Neuronal stem cell (in vitro differentiated cells): ENCODE measurements at regions not wholly inside any gene's neighbourhood (a gene's known extent, or its start where the extent isn't known, plus 50 kb on each side); places are given as distances from the start of the nearest gene placed in this dataset.
A peak's percentile ranks its signal among the peaks of the same experiment; 100 is the strongest.

Experiments used
- DNase-seq: peaks from one replicate; pipeline ENCODE4 v3.0.0-alpha.2; 2013; ENCODE audit warnings: low spot score
- H2AFZ ChIP-seq: one replicate; pipeline ENCODE4 v1.6.1; 2013; ENCODE audit warnings: mild to moderate bottlenecking, low read length, inconsistent platforms
- H2AK5ac ChIP-seq: 2 replicates; pipeline ENCODE4 v1.6.1; 2013; ENCODE audit warnings: low read depth, mild to moderate bottlenecking, inconsistent platforms, low read length, moderate library complexity, mixed read lengths
- H2BK120ac ChIP-seq: 2 replicates; pipeline ENCODE4 v1.6.1; 2013; ENCODE audit warnings: low read depth, mild to moderate bottlenecking, inconsistent platforms, low read length, moderate library complexity, mixed read lengths
- H2BK12ac ChIP-seq: one replicate; pipeline ENCODE4 v1.6.1; 2013; ENCODE audit warnings: low read length, inconsistent platforms
- H2BK15ac ChIP-seq: 2 replicates; pipeline ENCODE4 v1.6.1; 2013; ENCODE audit warnings: mild to moderate bottlenecking, low read length, inconsistent platforms, mixed read lengths
- H2BK5ac ChIP-seq: one replicate; pipeline ENCODE4 v1.6.1; 2013; ENCODE audit warnings: inconsistent platforms, mild to moderate bottlenecking, low read length, moderate library complexity
- H3K14ac ChIP-seq: one replicate; pipeline ENCODE4 v1.6.1; 2013; ENCODE audit warnings: low read length, inconsistent platforms
- H3K18ac ChIP-seq: 2 replicates; pipeline ENCODE4 v1.6.1; 2013; ENCODE audit warnings: low read length, inconsistent platforms
- H3K23ac ChIP-seq: 2 replicates; pipeline ENCODE4 v1.6.1; 2013; ENCODE audit warnings: low read depth, mild to moderate bottlenecking, mixed read lengths, low read length, inconsistent platforms; ENCODE audit not compliant: poor library complexity
- H3K27ac ChIP-seq: replicated peaks from 3 replicates; pipeline ENCODE4 v1.5.1; 2013; ENCODE audit warnings: low read length, inconsistent platforms
- H3K27me3 ChIP-seq, 3 experiments: 2 replicates each; pipeline ENCODE4 v1.6.1; 2013; ENCODE audit warnings: low read length in 3 of 3, mild to moderate bottlenecking in 2 of 3, inconsistent platforms in 1 of 3, low read depth in 1 of 3, mixed read lengths in 1 of 3, moderate library complexity in 1 of 3; ENCODE audit not compliant: control insufficient read depth in 3 of 3, insufficient read depth in 3 of 3
- H3K36me3 ChIP-seq, 2 donors: replicated peaks in 1 of 2; 2 replicates each; pipeline ENCODE4 v1.6.1; 2013; ENCODE audit warnings: low read length in 2 of 2; ENCODE audit not compliant: control insufficient read depth in 2 of 2, insufficient read depth in 2 of 2
- H3K4ac ChIP-seq: 2 replicates; pipeline ENCODE4 v1.6.1; 2013; ENCODE audit warnings: inconsistent platforms, mild to moderate bottlenecking, low read length, moderate library complexity
- H3K4me1 ChIP-seq, 2 donors: 1 replicate in 1 of 2; 2 replicates in 1 of 2; pipeline ENCODE4 v1.6.1; 2013; ENCODE audit warnings: low read length in 2 of 2, low read depth in 1 of 2; ENCODE audit not compliant: control insufficient read depth in 2 of 2, insufficient read depth in 1 of 2
- H3K4me2 ChIP-seq: one replicate; pipeline ENCODE4 v1.6.1; 2013; ENCODE audit warnings: mild to moderate bottlenecking, low read length, inconsistent platforms; ENCODE audit not compliant: insufficient read depth, poor library complexity, severe bottlenecking
- H3K4me3 ChIP-seq, 2 donors: 2 replicates each; pipeline ENCODE4 v1.5.1; 2013; ENCODE audit warnings: low read length in 2 of 2, mild to moderate bottlenecking in 2 of 2, inconsistent platforms in 1 of 2, moderate library complexity in 1 of 2
- H3K79me1 ChIP-seq: one replicate; pipeline ENCODE4 v1.6.1; 2013; ENCODE audit warnings: low read depth, mild to moderate bottlenecking, inconsistent platforms, low read length, moderate library complexity
- H3K9ac ChIP-seq: one replicate; pipeline ENCODE4 v1.6.1; 2013; ENCODE audit warnings: mild to moderate bottlenecking, low read depth, low read length, inconsistent platforms; ENCODE audit not compliant: poor library complexity
- H3K9me3 ChIP-seq, 2 donors: replicated peaks in 1 of 2; 2 replicates each; pipeline versions ENCODE3 to v1.6.1; 2013; ENCODE audit warnings: low read length in 2 of 2, mild to moderate bottlenecking in 2 of 2, inconsistent platforms in 1 of 2, low read depth in 1 of 2, mixed read lengths in 1 of 2, moderate library complexity in 1 of 2; ENCODE audit not compliant: control insufficient read depth in 2 of 2, insufficient read depth in 1 of 2
- H4K8ac ChIP-seq: one replicate; pipeline ENCODE4 v1.6.1; 2013; ENCODE audit warnings: low read depth, mild to moderate bottlenecking, inconsistent platforms, low read length, moderate library complexity
- H4K91ac ChIP-seq: one replicate; pipeline ENCODE4 v1.6.1; 2013; ENCODE audit warnings: low read length, low read depth, mild to moderate bottlenecking, inconsistent platforms; ENCODE audit not compliant: poor library complexity
- WGBS, 2 donors: extraction: QIAGEN DNeasy Blood & Tissue Kit; methylation state at CpG; one replicate each; pipeline ENCODE4 v1.1.7; 2013; ENCODE audit warnings: missing lambda C conversion rate in 2 of 2, mixed read lengths in 1 of 2; ENCODE audit not compliant: insufficient read length in 2 of 2, insufficient replicate concordance in 1 of 2; ENCODE audit errors: extremely low coverage in 2 of 2; 5-methylcytosine and 5-hydroxymethylcytosine counted together

GRCh38 chr11:134759855-134760254 is 347.8 kb upstream of the B3GAT1 start:
- Histone ChIP-seq H4K8ac (no peak overlapping the region), H3K23ac (no peak overlapping the region), H3K14ac (no peak overlapping the region)

GRCh38 chr11:134759274-134759673 is 347.2 kb upstream of the B3GAT1 start:
- H3K4me2 ChIP-seq: no peak overlapping the region
- H2BK5ac ChIP-seq: no peak overlapping the region
- no peak overlapping the region for H3K9ac ChIP-seq
- H3K27me3 ChIP-seq: no peaks in the 10 kb centered on the region
- H3K79me1 ChIP-seq: no peaks in the 10 kb centered on the region
- peak overlapping the region; percentile 52 for H3K18ac ChIP-seq
- no peak overlapping the region for H3K4ac ChIP-seq
- no peak overlapping the region for H2AFZ ChIP-seq
- H2BK120ac ChIP-seq: no peak overlapping the region
- no peak overlapping the region for H3K14ac ChIP-seq
- WGBS, 2 donors: no CpG with 5 or more reads among the region's 11 CpGs
- H2AK5ac ChIP-seq: peak overlapping the region; percentile 48
- no peaks in the 10 kb centered on the region for H3K36me3 ChIP-seq
- H3K27ac ChIP-seq: no peak overlapping the region
- no peak for DNase-seq
- no peak overlapping the region for H2BK12ac ChIP-seq
- no peak overlapping the region for H3K4me3 ChIP-seq
- peaks cover 0 to 2% of the 10 kb centered on the region in 2 donors for H3K4me1 ChIP-seq
- no peak overlapping the region for H4K8ac ChIP-seq
- H3K23ac ChIP-seq: peak overlapping the region; percentile 25
- H2BK15ac ChIP-seq: no peak overlapping the region
- H4K91ac ChIP-seq: no peak overlapping the region
- no peaks in the 10 kb centered on the region for H3K9me3 ChIP-seq

More at GRCh38 chr11:134759855-134760254, 347.8 kb upstream of the B3GAT1 start:
- H2AFZ ChIP-seq: no peak overlapping the region
- no peak overlapping the region for H2BK120ac ChIP-seq
- no peaks in the 10 kb centered on the region for H3K36me3 ChIP-seq
- no peaks in the 10 kb centered on the region for H3K9me3 ChIP-seq
- peak overlapping the region; percentile 48 for H2AK5ac ChIP-seq
- peak overlapping the region in 1 of 2 donors; percentile 45 for H3K4me3 ChIP-seq
- no peak overlapping the region for H3K4me2 ChIP-seq
- peak overlapping the region; percentile 27 for H2BK12ac ChIP-seq
- peaks cover 0 to under 1% (median 0%) of the 10 kb centered on the region in 3 experiments for H3K27me3 ChIP-seq
- H3K9ac ChIP-seq: no peak overlapping the region
- no peak overlapping the region for H2BK5ac ChIP-seq
- no peak overlapping the region for H3K27ac ChIP-seq
- no peak overlapping the region for H4K91ac ChIP-seq
- H3K4ac ChIP-seq: no peak overlapping the region
- H3K79me1 ChIP-seq: no peaks in the 10 kb centered on the region
- no peak overlapping the region for H3K18ac ChIP-seq
- no CpG with 5 or more reads among the region's 11 CpGs for WGBS, 2 donors
- DNase-seq: no peak
- peaks cover 0 to 2% of the 10 kb centered on the region in 2 donors for H3K4me1 ChIP-seq
- H2BK15ac ChIP-seq: no peak overlapping the region

DNA sequence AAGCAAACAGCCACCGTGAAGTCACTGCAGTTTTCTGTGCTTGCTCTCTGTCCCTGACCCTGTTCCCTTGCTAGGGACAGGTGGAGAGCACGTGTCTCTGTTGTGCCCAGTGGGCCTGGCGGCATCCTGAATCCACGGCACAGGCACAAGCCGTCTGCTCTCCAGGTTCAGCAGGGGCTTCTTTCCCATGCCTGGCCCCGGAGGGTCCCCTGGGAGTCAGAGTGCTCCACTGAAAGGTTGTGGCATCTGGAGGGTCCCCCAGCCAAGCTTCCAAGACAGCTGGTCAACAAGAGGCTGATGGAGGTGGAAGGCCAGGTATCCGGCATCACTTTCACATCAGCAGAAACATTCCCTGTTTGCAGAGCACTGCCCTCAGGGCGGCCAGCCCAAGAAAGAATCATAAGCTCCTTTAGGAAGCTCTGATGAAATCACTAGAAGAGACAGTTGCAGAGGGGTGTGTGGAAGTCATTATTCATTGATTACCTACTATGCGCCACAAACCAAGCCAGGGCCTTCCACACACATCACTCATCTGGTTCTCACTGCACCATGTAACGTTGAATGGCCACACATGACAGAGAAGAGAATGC is 346.4 kb upstream of the B3GAT1 start:
- no peak for DNase-seq
- peak overlapping the region; percentile 1 for H2AK5ac ChIP-seq
- no peak overlapping the region for H3K14ac ChIP-seq
- H3K23ac ChIP-seq: no peak overlapping the region
- H2AFZ ChIP-seq: no peak overlapping the region
- no peaks in the 10 kb centered on the region for H3K36me3 ChIP-seq
- H3K4me1 ChIP-seq: peaks cover 0 to 2% of the 10 kb centered on the region in 2 donors
- no peaks in the 10 kb centered on the region for H3K27me3 ChIP-seq
- no CpG with 5 or more reads among the region's 10 CpGs for WGBS, 2 donors
- H2BK120ac ChIP-seq: no peak overlapping the region
- no peak overlapping the region for H2BK12ac ChIP-seq
- H3K9ac ChIP-seq: no peak overlapping the region
- no peaks in the 10 kb centered on the region for H3K9me3 ChIP-seq
- no peak overlapping the region for H3K4ac ChIP-seq
- no peak overlapping the region for H4K8ac ChIP-seq
- no peak overlapping the region for H3K4me2 ChIP-seq
- peak overlapping the region; percentile 9 for H3K18ac ChIP-seq
- no peak overlapping the region for H3K27ac ChIP-seq
- H3K79me1 ChIP-seq: no peaks in the 10 kb centered on the region
- H2BK15ac ChIP-seq: no peak overlapping the region
- H2BK5ac ChIP-seq: no peak overlapping the region
- H3K4me3 ChIP-seq: no peak overlapping the region
- H4K91ac ChIP-seq: no peak overlapping the region

GRCh38 chr11:134757633-134758032 is 345.6 kb upstream of the B3GAT1 start:
- Histone ChIP-seq H3K27me3 (no peaks in the 10 kb centered on the region), H4K91ac (no peak overlapping the region), H3K4ac (no peak overlapping the region), H3K4me3 (no peak overlapping the region), H3K9me3 (no peaks in the 10 kb centered on the region), H3K23ac (no peak overlapping the region), H2BK15ac (no peak overlapping the region), H3K79me1 (no peaks in the 10 kb centered on the region), H2BK12ac (no peak overlapping the region), H3K9ac (no peak overlapping the region), H3K14ac (no peak overlapping the region), H2AFZ (no peak overlapping the region), H3K18ac (no peak overlapping the region), H3K27ac (no peak overlapping the region), H2AK5ac (no peak overlapping the region), H3K4me2 (no peak overlapping the region), H2BK5ac (no peak overlapping the region), H3K4me1 (peaks cover 0 to 2% of the 10 kb centered on the region in 2 donors), H2BK120ac (no peak overlapping the region), H4K8ac (no peak overlapping the region), H3K36me3 (no peaks in the 10 kb centered on the region)
- no CpG with 5 or more reads among the region's 3 CpGs for WGBS, 2 donors
- no peak for DNase-seq
